Panc1 (cell line): ENCODE measurements at regions not wholly inside any gene's neighbourhood (a gene's known extent, or its start where the extent isn't known, plus 50 kb on each side); places are given as distances from the start of the nearest gene placed in this dataset.

Experiments used
- ATAC-seq: fragments of 200-7000 bp; cut with Tn5 transposase; 2 replicates; pipeline ENCODE4 v1.9.1; 2020; ENCODE audit warnings: mild to moderate bottlenecking, moderate library complexity
- BruUV-seq: library from RNA; stranded (reverse); fragments of 400-500 nt; replicated peaks from 2 replicates; lab custom pipeline; 2021; lab: Mats Ljungman, UMichigan
- CTCF ChIA-PET: fragments of 300-600 bp; sonication (Branson Sonifier 250); formaldehyde crosslinking; loops from one replicate; lab custom pipeline; 2022; ENCODE audit warnings: antibody characterized with exemption; lab: Charles Lee
- POLR2A ChIA-PET: fragments of 300-600 bp; sonication (Branson Sonifier 250); formaldehyde crosslinking; loops from one replicate; lab custom pipeline; 2022; ENCODE audit warnings: antibody characterized with exemption; lab: Charles Lee
- DNase-seq: peaks from one replicate; pipeline ENCODE4 v3.0.0-alpha.2; 2010; ENCODE audit warnings: low read depth, low spot score
- H3K27ac ChIP-seq: 2 replicates; pipeline ENCODE4 v1.5.1; 2011; ENCODE audit warnings: mild to moderate bottlenecking, low read length, inconsistent platforms
- H3K27me3 ChIP-seq: fragments of 200-500 bp; sonication (Bioruptor generic); 2 replicates; pipeline ENCODE4 v1.6.0; 2014; ENCODE audit warnings: low read length, inconsistent platforms; ENCODE audit not compliant: control insufficient read depth, insufficient read depth
- H3K36me3 ChIP-seq: fragments of 200-500 bp; sonication (Bioruptor generic); 2 replicates; pipeline ENCODE4 v1.5.1; 2014; ENCODE audit warnings: inconsistent platforms, mild to moderate bottlenecking, low read length, moderate library complexity; ENCODE audit not compliant: control insufficient read depth, insufficient read depth
- H3K4me1 ChIP-seq: 2 replicates; pipeline ENCODE4 v1.5.1; 2011; ENCODE audit warnings: inconsistent platforms, mild to moderate bottlenecking, low read length, moderate library complexity; ENCODE audit not compliant: control insufficient read depth, insufficient read depth
- H3K4me3 ChIP-seq, 2 experiments: 2 replicates each; pipeline ENCODE4 v1.5.1; 2011 to 2012; ENCODE audit warnings: low read depth in 2 of 2, low read length in 2 of 2, mild to moderate bottlenecking in 2 of 2, inconsistent platforms in 1 of 2, moderate library complexity in 1 of 2
- H3K9me3 ChIP-seq: fragments of 200-500 bp; sonication (Bioruptor generic); 2 replicates; pipeline ENCODE4 v1.5.1; 2014; ENCODE audit warnings: low read depth, mild to moderate bottlenecking, inconsistent platforms, low read length, moderate library complexity; ENCODE audit not compliant: control insufficient read depth, insufficient read depth
- POLR2AphosphoS5 ChIP-seq: IDR thresholded peaks from 2 replicates; pipeline ENCODE4 v1.6.1; 2012; ENCODE audit warnings: mild to moderate bottlenecking, low read depth, low read length, moderate library complexity
- SIN3A ChIP-seq: IDR thresholded peaks from 2 replicates; pipeline ENCODE4 v1.6.1; 2012; ENCODE audit warnings: low read depth, mild to moderate bottlenecking, low read length, moderate library complexity, borderline replicate concordance; ENCODE audit not compliant: insufficient read depth
- TCF7L2 ChIP-seq: IDR thresholded peaks from 2 replicates; pipeline ENCODE4 v1.6.1; 2011; ENCODE audit warnings: mild to moderate bottlenecking, low read depth, low read length, inconsistent platforms
- in situ Hi-C: cut with HindIII; loops from 2 replicates; pipeline ENCODE4 v1.10.0; 2016; ENCODE audit warnings: low sequenced_read_pairs, low pct_unique_long_range_greater_than_20kb
- intact Hi-C: fragments of 100-400 bp; cut with micrococcal nuclease; formaldehyde crosslinking; loops from one replicate; pipeline ENCODE4 v1.10.0; 2022; ENCODE audit not compliant: unreplicated experiment
- TF ChIP-seq, protein P1 (sequence below): fragments of 450-650 bp; IDR thresholded peaks from 2 replicates; pipeline ENCODE4 v1.5.1; 2017; ENCODE audit warnings: mild to moderate bottlenecking
- TF ChIP-seq, protein P2 (sequence below), 2 experiments: IDR thresholded peaks; 2 replicates each; pipeline ENCODE4 v1.6.1; 2011 to 2012; ENCODE audit warnings: low read depth in 2 of 2, control low read depth in 1 of 2, low read length in 1 of 2, mild to moderate bottlenecking in 1 of 2, moderate library complexity in 1 of 2; ENCODE audit not compliant: insufficient read depth in 1 of 2

DNA sequence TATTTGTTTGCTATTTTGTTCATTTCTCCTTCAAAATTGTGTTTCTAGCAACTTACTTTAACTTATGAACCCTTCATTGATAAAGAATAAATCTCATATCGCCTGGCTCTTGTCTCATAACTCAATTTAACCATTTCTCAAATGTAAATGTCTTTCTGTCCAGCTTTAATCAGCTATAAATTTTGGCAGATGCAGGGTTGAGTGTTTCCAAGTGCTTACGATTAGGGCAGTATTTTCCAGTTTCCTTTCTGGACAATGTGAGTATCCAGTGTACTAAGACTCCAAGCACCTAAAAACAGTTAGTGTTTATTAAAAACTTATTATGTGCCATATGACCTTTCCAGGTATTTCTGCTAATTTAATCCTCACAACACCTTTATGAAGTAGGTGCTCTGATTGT, 218.6 kb upstream of the GK2 start:
- no peak overlapping the region for H3K4me3 ChIP-seq
- DNase-seq: no peak
- no peak overlapping the region for H3K27ac ChIP-seq
- no peak for ATAC-seq
- no peaks in the 10 kb centered on the region for H3K4me1 ChIP-seq
- TF ChIP-seq, protein P1, sequence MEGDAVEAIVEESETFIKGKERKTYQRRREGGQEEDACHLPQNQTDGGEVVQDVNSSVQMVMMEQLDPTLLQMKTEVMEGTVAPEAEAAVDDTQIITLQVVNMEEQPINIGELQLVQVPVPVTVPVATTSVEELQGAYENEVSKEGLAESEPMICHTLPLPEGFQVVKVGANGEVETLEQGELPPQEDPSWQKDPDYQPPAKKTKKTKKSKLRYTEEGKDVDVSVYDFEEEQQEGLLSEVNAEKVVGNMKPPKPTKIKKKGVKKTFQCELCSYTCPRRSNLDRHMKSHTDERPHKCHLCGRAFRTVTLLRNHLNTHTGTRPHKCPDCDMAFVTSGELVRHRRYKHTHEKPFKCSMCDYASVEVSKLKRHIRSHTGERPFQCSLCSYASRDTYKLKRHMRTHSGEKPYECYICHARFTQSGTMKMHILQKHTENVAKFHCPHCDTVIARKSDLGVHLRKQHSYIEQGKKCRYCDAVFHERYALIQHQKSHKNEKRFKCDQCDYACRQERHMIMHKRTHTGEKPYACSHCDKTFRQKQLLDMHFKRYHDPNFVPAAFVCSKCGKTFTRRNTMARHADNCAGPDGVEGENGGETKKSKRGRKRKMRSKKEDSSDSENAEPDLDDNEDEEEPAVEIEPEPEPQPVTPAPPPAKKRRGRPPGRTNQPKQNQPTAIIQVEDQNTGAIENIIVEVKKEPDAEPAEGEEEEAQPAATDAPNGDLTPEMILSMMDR: no peak
- no peak for TF ChIP-seq POLR2AphosphoS5
- no peak for TF ChIP-seq TCF7L2
- TF ChIP-seq SIN3A: no peak
- TF ChIP-seq, protein P2, sequence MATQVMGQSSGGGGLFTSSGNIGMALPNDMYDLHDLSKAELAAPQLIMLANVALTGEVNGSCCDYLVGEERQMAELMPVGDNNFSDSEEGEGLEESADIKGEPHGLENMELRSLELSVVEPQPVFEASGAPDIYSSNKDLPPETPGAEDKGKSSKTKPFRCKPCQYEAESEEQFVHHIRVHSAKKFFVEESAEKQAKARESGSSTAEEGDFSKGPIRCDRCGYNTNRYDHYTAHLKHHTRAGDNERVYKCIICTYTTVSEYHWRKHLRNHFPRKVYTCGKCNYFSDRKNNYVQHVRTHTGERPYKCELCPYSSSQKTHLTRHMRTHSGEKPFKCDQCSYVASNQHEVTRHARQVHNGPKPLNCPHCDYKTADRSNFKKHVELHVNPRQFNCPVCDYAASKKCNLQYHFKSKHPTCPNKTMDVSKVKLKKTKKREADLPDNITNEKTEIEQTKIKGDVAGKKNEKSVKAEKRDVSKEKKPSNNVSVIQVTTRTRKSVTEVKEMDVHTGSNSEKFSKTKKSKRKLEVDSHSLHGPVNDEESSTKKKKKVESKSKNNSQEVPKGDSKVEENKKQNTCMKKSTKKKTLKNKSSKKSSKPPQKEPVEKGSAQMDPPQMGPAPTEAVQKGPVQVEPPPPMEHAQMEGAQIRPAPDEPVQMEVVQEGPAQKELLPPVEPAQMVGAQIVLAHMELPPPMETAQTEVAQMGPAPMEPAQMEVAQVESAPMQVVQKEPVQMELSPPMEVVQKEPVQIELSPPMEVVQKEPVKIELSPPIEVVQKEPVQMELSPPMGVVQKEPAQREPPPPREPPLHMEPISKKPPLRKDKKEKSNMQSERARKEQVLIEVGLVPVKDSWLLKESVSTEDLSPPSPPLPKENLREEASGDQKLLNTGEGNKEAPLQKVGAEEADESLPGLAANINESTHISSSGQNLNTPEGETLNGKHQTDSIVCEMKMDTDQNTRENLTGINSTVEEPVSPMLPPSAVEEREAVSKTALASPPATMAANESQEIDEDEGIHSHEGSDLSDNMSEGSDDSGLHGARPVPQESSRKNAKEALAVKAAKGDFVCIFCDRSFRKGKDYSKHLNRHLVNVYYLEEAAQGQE (IDR thresholded peaks at IDR 0.05; ENCODE audit: insufficient read depth in 1 of 2, low read depth in 2 of 2, low read length in 1 of 2): no peak
- in situ Hi-C loops: no loop called here
- ChIA-PET CTCF (no interaction called here), POLR2A (no interaction called here)
- no TSS peak for BruUV-seq
- intact Hi-C loops: no loop called here
- no peaks in the 10 kb centered on the region for H3K36me3 ChIP-seq
- H3K9me3 ChIP-seq: no peaks in the 10 kb centered on the region
- H3K27me3 ChIP-seq: no peaks in the 10 kb centered on the region

DNA sequence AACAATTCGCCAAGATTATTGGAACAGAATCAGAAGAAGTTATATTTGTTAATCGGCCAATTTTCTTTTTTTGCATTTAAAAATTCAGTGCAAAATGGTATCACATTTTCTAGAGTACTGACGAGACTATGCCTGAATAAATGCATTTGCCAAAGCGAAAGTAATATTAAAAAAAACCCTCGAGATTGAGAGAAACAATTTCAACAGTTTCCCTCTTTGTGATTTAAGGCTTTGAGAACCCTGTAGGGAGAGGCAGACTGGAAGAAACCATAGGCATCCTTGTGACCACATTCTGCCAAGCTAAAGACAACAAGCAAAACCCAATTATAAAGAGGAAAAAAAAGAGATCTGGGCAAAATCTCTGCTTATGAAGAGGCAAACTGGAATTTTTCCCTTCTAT, 218.1 kb upstream of the GK2 start:
- ChIA-PET CTCF (no interaction called here), POLR2A (no interaction called here)
- Histone ChIP-seq H3K9me3 (no peaks in the 10 kb centered on the region), H3K4me1 (no peaks in the 10 kb centered on the region), H3K36me3 (no peaks in the 10 kb centered on the region), H3K4me3 (no peak overlapping the region), H3K27me3 (no peaks in the 10 kb centered on the region), H3K27ac (no peak overlapping the region)
- in situ Hi-C loops (no loop called here), intact Hi-C loops (no loop called here)
- BruUV-seq: no TSS peak
- no peak for TF ChIP-seq TCF7L2
- TF ChIP-seq, protein P1: no peak
- TF ChIP-seq, protein P2 (IDR thresholded peaks at IDR 0.05; ENCODE audit: insufficient read depth in 1 of 2, low read depth in 2 of 2, low read length in 1 of 2): no peak
- no peak for TF ChIP-seq SIN3A
- no peak for TF ChIP-seq POLR2AphosphoS5
- DNase-seq: no peak
- no peak for ATAC-seq
